ENCODE measurements at regions not wholly inside any gene's neighbourhood (a gene's known extent, or its start where the extent isn't known, plus 50 kb on each side); places are given as distances from the start of the nearest gene placed in this dataset.
"Not testable (repeated sequence)": the region's sequence is repeated elsewhere in the genome, so short reads cannot be mapped to it uniquely, and the experiment has no call there.

DNA sequence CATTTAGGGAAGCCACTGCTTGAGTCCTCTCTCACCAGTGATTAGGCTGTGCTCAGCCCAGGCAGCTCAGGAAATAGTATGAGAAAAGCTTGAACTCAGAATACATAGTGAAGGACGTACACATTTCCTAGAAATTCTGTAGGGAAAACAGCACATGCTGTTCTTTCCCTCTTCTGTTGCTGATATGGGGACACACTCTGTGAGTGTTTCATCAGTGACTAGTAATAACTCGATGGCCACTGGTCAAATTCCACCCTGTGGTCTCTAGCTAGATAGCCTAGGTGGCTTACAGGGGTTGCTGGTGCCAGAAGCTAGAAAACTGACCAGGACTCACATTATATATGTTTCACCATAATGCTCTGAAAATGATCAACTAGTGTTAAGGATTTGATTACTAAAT is 259.8 kb upstream of the SOX4 start:
- TF ChIP-seq, protein P1, sequence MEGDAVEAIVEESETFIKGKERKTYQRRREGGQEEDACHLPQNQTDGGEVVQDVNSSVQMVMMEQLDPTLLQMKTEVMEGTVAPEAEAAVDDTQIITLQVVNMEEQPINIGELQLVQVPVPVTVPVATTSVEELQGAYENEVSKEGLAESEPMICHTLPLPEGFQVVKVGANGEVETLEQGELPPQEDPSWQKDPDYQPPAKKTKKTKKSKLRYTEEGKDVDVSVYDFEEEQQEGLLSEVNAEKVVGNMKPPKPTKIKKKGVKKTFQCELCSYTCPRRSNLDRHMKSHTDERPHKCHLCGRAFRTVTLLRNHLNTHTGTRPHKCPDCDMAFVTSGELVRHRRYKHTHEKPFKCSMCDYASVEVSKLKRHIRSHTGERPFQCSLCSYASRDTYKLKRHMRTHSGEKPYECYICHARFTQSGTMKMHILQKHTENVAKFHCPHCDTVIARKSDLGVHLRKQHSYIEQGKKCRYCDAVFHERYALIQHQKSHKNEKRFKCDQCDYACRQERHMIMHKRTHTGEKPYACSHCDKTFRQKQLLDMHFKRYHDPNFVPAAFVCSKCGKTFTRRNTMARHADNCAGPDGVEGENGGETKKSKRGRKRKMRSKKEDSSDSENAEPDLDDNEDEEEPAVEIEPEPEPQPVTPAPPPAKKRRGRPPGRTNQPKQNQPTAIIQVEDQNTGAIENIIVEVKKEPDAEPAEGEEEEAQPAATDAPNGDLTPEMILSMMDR (conservative IDR thresholded peaks at IDR 0.05), result no peak
- no peak for TF ChIP-seq ZFX (IDR thresholded peaks at IDR 0.05)

DNA sequence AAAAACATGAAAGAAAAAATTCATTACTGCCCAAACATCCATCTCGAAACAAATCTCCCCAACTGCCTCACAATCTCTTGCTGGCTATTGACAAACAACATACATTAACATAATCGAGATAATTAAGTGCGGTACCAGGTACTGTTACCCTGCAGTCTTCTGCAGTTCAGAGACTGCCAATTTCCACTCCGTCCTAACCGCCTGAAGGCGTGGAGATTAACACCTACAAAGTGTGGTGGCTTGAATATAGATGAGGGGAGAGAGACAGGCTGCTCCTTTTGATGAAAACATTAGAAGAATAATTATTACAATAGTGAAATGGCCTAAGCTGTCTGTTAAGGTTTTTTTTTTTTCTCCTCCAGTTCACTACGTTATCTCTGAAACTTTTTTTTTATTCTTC is 258.9 kb upstream of the SOX4 start:
- H3K27ac ChIP-seq, result no peak overlapping the region
- TF ChIP-seq, protein P1 (conservative IDR thresholded peaks at IDR 0.05), result no peak
- no peak for TF ChIP-seq ZFX (IDR thresholded peaks at IDR 0.05)

More for the DNA sequence above, 259.8 kb upstream of the SOX4 start:
- no peak overlapping the region for H3K27ac ChIP-seq

DNA sequence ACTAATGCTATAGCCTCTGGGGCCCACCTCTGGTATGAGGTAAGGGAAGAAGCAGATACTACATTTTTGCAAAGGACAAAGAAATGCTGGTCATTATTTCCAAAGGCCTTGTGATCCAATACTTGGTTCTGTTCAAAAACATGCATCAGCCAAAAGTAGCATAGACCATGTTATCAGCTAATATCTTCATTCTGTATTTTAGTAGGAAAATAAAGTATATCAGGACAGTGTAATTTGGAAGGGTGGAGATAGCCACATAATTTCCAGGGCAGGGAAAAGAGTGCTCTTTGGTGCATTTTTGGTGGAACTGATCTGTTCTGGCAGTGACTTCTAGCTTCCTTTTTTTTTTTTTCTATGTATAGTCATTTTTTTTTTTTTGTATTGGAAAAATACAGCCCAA is 258.0 kb upstream of the SOX4 start:
- H3K27ac ChIP-seq, result no peak overlapping the region
- no peak for TF ChIP-seq ZFX (IDR thresholded peaks at IDR 0.05)
- TF ChIP-seq, protein P1 (conservative IDR thresholded peaks at IDR 0.05), result no peak

DNA sequence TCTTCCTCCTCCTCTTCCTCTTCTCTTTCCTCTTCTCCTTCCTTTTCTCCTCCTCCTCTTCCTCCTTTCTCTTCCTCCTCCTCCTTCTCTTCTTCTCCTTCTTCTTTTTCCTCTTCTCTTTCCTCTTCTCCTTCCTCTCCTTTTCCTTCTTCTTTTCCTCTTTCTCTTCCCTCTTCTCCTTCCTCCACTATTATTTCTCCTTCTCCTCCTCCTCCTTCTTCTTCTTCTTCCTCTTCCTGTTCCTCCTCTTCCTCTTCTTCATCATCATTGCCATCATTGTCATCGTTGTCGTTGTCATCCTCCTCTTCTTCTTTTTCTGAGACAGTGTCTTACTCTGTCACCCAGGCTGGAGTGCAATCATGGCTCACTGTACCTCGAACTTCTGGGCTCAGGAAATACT is 256.3 kb upstream of the SOX4 start:
- TF ChIP-seq, protein P1 (conservative IDR thresholded peaks at IDR 0.05), result no peak
- no peak for TF ChIP-seq ZFX (IDR thresholded peaks at IDR 0.05)
- no peak overlapping the region for H3K27ac ChIP-seq

DNA sequence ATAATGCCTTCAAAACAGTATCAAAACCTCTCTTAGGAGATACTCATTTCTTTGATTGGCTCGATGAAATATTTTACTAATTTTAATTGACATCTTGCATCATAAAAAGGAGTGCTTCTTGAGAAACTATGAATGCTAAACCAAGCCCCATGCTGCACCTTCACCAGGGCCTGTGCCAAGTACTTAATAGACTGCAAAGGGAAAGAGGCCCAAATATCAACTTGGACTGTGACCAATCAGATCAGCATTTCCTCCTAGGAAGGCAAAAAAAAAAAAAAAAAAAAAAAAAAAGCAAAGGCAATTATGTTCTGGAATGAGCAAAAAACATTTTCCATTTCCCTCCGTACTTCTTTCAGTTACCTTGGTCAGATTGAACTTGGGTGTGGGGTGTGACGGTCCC is 253.0 kb upstream of the SOX4 start:
- no peak overlapping the region for H3K27ac ChIP-seq

DNA sequence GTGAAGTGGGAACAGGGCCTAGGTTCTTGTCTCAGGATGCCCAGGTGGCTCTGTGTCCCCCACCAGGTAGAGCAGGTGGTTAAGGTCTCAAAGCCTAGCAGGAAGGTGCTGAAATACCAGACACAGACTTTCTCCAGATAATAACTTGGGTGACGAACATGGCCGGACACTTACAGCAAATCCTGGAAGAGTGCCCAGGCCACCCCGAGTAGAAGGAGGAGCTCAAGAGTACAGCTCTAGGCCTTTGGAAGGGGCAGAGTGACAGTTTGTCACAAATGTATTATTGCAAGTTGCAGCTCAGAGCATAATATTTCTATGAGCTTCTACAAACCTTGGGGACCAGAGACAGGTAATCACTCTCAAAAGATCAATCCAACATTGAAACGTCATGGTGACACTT is 251.6 kb upstream of the SOX4 start:
- no peak for TF ChIP-seq ZFX (IDR thresholded peaks at IDR 0.05)
- TF ChIP-seq, protein P1 (conservative IDR thresholded peaks at IDR 0.05), result no peak
- no peak overlapping the region for H3K27ac ChIP-seq

More for the DNA sequence above, 253.0 kb upstream of the SOX4 start:
- TF ChIP-seq, protein P1 (conservative IDR thresholded peaks at IDR 0.05), result no peak
- TF ChIP-seq ZFX (IDR thresholded peaks at IDR 0.05), result no peak

DNA sequence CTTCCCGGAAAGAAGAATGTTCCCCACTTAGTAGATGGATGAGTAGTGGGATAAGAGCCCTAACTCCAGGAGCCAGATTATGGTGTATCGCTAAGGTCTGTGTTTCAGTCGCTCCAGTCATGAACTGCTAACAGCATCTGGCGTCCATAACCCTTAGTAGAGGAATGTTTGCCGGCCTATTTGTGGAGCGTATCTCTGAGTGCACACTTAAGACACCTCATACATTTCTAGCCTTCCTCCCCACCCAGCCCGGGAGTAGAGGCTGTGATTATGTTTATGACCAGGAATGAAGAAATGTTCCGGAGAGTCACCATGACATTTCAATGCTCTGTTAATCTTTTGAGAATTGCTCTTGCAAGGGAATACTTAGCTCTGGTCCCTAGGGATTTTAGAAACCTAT is 251.1 kb upstream of the SOX4 start:
- TF ChIP-seq, protein P1 (conservative IDR thresholded peaks at IDR 0.05), result no peak
- TF ChIP-seq ZFX (IDR thresholded peaks at IDR 0.05), result no peak
- no peak overlapping the region for H3K27ac ChIP-seq

DNA sequence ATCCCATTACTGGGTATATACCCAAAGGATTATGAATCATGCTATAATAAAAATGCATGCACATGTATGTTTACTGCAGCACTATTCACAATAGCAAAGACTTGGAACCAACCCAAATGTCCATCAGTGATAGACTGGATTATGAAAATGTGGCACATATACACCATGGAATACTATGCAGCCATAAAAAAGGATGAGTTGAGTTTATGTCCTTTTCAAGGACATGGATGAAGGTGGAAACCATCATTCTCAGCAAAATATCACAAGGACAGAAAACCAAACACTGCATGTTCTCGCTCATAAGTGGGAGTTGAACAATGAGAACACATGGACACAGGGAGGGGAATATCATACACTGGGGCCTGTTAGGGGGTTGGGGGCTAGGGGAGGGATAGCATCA is 247.8 kb upstream of the SOX4 start:
- not testable (repeated sequence) for H3K27ac ChIP-seq
